ENCODE measurements at regions not wholly inside any gene's neighbourhood (a gene's known extent, or its start where the extent isn't known, plus 50 kb on each side); places are given as distances from the start of the nearest gene placed in this dataset.

GRCh38 chr7:131873581-131873980 lies 317.2 kb upstream of the PODXL start:
- Histone ChIP-seq H3K9me3 (ENCODE audit: insufficient read depth, low read length, severe bottlenecking) (no peaks in the 10 kb centered on the region), H4K20me1 (ENCODE audit: insufficient read depth, low read length) (no peaks in the 10 kb centered on the region), H3K27me3 (ENCODE audit: insufficient read depth, low read length, poor library complexity) (no peaks in the 10 kb centered on the region), H3K27ac (ENCODE audit: low read length) (no peak overlapping the region), H3K4me1 (ENCODE audit: insufficient read depth, low read length) (no peaks in the 10 kb centered on the region), H3K4me3 (ENCODE audit: low read depth in 1 of 2, low read length in 2 of 2) (no peak overlapping the region), H3K9ac (ENCODE audit: low read depth, low read length) (no peak overlapping the region), H3K36me3 (ENCODE audit: insufficient read depth, low read length) (no peaks in the 10 kb centered on the region), H3K79me2 (ENCODE audit: insufficient read depth, low read length) (no peaks in the 10 kb centered on the region), H2AFZ (ENCODE audit: low read depth, low read length) (no peak overlapping the region), H3K4me2 (ENCODE audit: insufficient read depth, low read length) (no peak overlapping the region)
- DNase-seq (no peak), ATAC-seq (ENCODE audit: insufficient read depth, low read depth) (no peak)
- no peak for TF ChIP-seq EZH2 (IDR thresholded peaks at IDR 0.05; ENCODE audit: borderline replicate concordance, low read depth, low read length, severe bottlenecking)
- no peak for TF ChIP-seq CTCF (IDR thresholded peaks at IDR 0.05; ENCODE audit: borderline replicate concordance, extremely low read depth, low read length, poor library complexity, severe bottlenecking)

GRCh38 chr7:131869986-131870385 lies 313.6 kb upstream of the PODXL start:
- no peak overlapping the region for H3K27ac ChIP-seq (ENCODE audit: low read length)
- H3K4me1 ChIP-seq (ENCODE audit: insufficient read depth, low read length), result no peaks in the 10 kb centered on the region
- no peak overlapping the region for H2AFZ ChIP-seq (ENCODE audit: low read depth, low read length)
- no peaks in the 10 kb centered on the region for H3K27me3 ChIP-seq (ENCODE audit: insufficient read depth, low read length, poor library complexity)
- H3K9ac ChIP-seq (ENCODE audit: low read depth, low read length), result no peak overlapping the region
- H3K79me2 ChIP-seq (ENCODE audit: insufficient read depth, low read length), result no peaks in the 10 kb centered on the region
- no peaks in the 10 kb centered on the region for H4K20me1 ChIP-seq (ENCODE audit: insufficient read depth, low read length)
- no peak for ATAC-seq (ENCODE audit: insufficient read depth, low read depth)
- no peak overlapping the region for H3K4me2 ChIP-seq (ENCODE audit: insufficient read depth, low read length)
- H3K4me3 ChIP-seq (ENCODE audit: low read depth in 1 of 2, low read length in 2 of 2), result no peak overlapping the region
- no peak for TF ChIP-seq EZH2 (IDR thresholded peaks at IDR 0.05; ENCODE audit: borderline replicate concordance, low read depth, low read length, severe bottlenecking)
- no peak for TF ChIP-seq CTCF (IDR thresholded peaks at IDR 0.05; ENCODE audit: borderline replicate concordance, extremely low read depth, low read length, poor library complexity, severe bottlenecking)
- no peak for DNase-seq
- H3K36me3 ChIP-seq (ENCODE audit: insufficient read depth, low read length), result no peaks in the 10 kb centered on the region
- no peaks in the 10 kb centered on the region for H3K9me3 ChIP-seq (ENCODE audit: insufficient read depth, low read length, severe bottlenecking)

- H3K4me3 ChIP-seq (ENCODE audit: low read depth in 1 of 2, low read length in 2 of 2), result no peak overlapping the region
- no peak overlapping the region for H3K9ac ChIP-seq (ENCODE audit: low read depth, low read length)
- no peaks in the 10 kb centered on the region for H3K9me3 ChIP-seq (ENCODE audit: insufficient read depth, low read length, severe bottlenecking)
- ATAC-seq (ENCODE audit: insufficient read depth, low read depth) (no peak), DNase-seq (no peak)
- no peaks in the 10 kb centered on the region for H4K20me1 ChIP-seq (ENCODE audit: insufficient read depth, low read length)
- H3K79me2 ChIP-seq (ENCODE audit: insufficient read depth, low read length), result no peaks in the 10 kb centered on the region
- H3K27ac ChIP-seq (ENCODE audit: low read length), result no peak overlapping the region
- H3K36me3 ChIP-seq (ENCODE audit: insufficient read depth, low read length), result no peaks in the 10 kb centered on the region
- H2AFZ ChIP-seq (ENCODE audit: low read depth, low read length), result no peak overlapping the region
- H3K4me2 ChIP-seq (ENCODE audit: insufficient read depth, low read length), result no peak overlapping the region
- TF ChIP-seq CTCF (IDR thresholded peaks at IDR 0.05; ENCODE audit: borderline replicate concordance, extremely low read depth, low read length, poor library complexity, severe bottlenecking) (no peak), EZH2 (IDR thresholded peaks at IDR 0.05; ENCODE audit: borderline replicate concordance, low read depth, low read length, severe bottlenecking) (no peak)
- H3K4me1 ChIP-seq (ENCODE audit: insufficient read depth, low read length), result no peaks in the 10 kb centered on the region
- no peaks in the 10 kb centered on the region for H3K27me3 ChIP-seq (ENCODE audit: insufficient read depth, low read length, poor library complexity)
These were observed 312.9 kb upstream of the PODXL start for GRCh38 chr7:131869169-131869844.
